ENCODE measurements at regions not wholly inside any gene's neighbourhood (a gene's known extent, or its start where the extent isn't known, plus 50 kb on each side); places are given as distances from the start of the nearest gene placed in this dataset.
"Not testable (repeated sequence)": the region's sequence is repeated elsewhere in the genome, so short reads cannot be mapped to it uniquely, and the experiment has no call there.

GRCh38 chr11:90422787-90423186 is 199.9 kb upstream of the CHORDC1 start:
- H3K4me1 ChIP-seq (ENCODE audit: control insufficient read depth in 1 of 2, insufficient read depth in 2 of 2, low read length in 2 of 2); H3K9me3 ChIP-seq (ENCODE audit: control insufficient read depth in 1 of 2, low read length in 2 of 2); H3K4me3 ChIP-seq (ENCODE audit: low read depth in 1 of 2, low read length in 2 of 2); H3K9ac ChIP-seq (ENCODE audit: low read depth in 1 of 2, low read length in 2 of 2); H3K27me3 ChIP-seq (ENCODE audit: control insufficient read depth in 1 of 2, insufficient read depth in 2 of 2, low read length in 2 of 2); H3K27ac ChIP-seq (ENCODE audit: low read depth, low read length); H3K36me3 ChIP-seq (ENCODE audit: control insufficient read depth in 1 of 2, insufficient read depth in 2 of 2, low read length in 2 of 2): not testable (repeated sequence)

- no peak overlapping the region for H3K9ac ChIP-seq (ENCODE audit: low read depth in 1 of 2, low read length in 2 of 2)
- no peaks in the 10 kb centered on the region for H3K36me3 ChIP-seq (ENCODE audit: control insufficient read depth in 1 of 2, insufficient read depth in 2 of 2, low read length in 2 of 2)
- no peak overlapping the region for H3K27ac ChIP-seq (ENCODE audit: low read depth, low read length)
- H3K4me1 ChIP-seq (ENCODE audit: control insufficient read depth in 1 of 2, insufficient read depth in 2 of 2, low read length in 2 of 2): no peaks in the 10 kb centered on the region
- H3K9me3 ChIP-seq (ENCODE audit: control insufficient read depth in 1 of 2, low read length in 2 of 2): no peaks in the 10 kb centered on the region
- H3K27me3 ChIP-seq (ENCODE audit: control insufficient read depth in 1 of 2, insufficient read depth in 2 of 2, low read length in 2 of 2): no peaks in the 10 kb centered on the region
- no peak overlapping the region for H3K4me3 ChIP-seq (ENCODE audit: low read depth in 1 of 2, low read length in 2 of 2)
Observed at GRCh38 chr11:90414221-90414620, 191.4 kb upstream of the CHORDC1 start.

- no peaks in the 10 kb centered on the region for H3K4me1 ChIP-seq (ENCODE audit: control insufficient read depth in 1 of 2, insufficient read depth in 2 of 2, low read length in 2 of 2)
- no peak overlapping the region for H3K9ac ChIP-seq (ENCODE audit: low read depth in 1 of 2, low read length in 2 of 2)
- no peak overlapping the region for H3K27ac ChIP-seq (ENCODE audit: low read depth, low read length)
- H3K9me3 ChIP-seq (ENCODE audit: control insufficient read depth in 1 of 2, low read length in 2 of 2): no peaks in the 10 kb centered on the region
- H3K36me3 ChIP-seq (ENCODE audit: control insufficient read depth in 1 of 2, insufficient read depth in 2 of 2, low read length in 2 of 2): no peaks in the 10 kb centered on the region
- no peaks in the 10 kb centered on the region for H3K27me3 ChIP-seq (ENCODE audit: control insufficient read depth in 1 of 2, insufficient read depth in 2 of 2, low read length in 2 of 2)
- H3K4me3 ChIP-seq (ENCODE audit: low read depth in 1 of 2, low read length in 2 of 2): no peak overlapping the region
Observed at GRCh38 chr11:90407350-90407749, 184.5 kb upstream of the CHORDC1 start.

GRCh38 chr11:90392692-90393091 is 169.8 kb upstream of the CHORDC1 start:
- Histone ChIP-seq H3K27ac (ENCODE audit: low read depth, low read length) (no peak overlapping the region), H3K4me3 (ENCODE audit: low read depth in 1 of 2, low read length in 2 of 2) (no peak overlapping the region), H3K36me3 (ENCODE audit: control insufficient read depth in 1 of 2, insufficient read depth in 2 of 2, low read length in 2 of 2) (no peaks in the 10 kb centered on the region), H3K9ac (ENCODE audit: low read depth in 1 of 2, low read length in 2 of 2) (no peak overlapping the region), H3K4me1 (ENCODE audit: control insufficient read depth in 1 of 2, insufficient read depth in 2 of 2, low read length in 2 of 2) (no peaks in the 10 kb centered on the region), H3K9me3 (ENCODE audit: control insufficient read depth in 1 of 2, low read length in 2 of 2) (no peaks in the 10 kb centered on the region), H3K27me3 (ENCODE audit: control insufficient read depth in 1 of 2, insufficient read depth in 2 of 2, low read length in 2 of 2) (no peaks in the 10 kb centered on the region)

GRCh38 chr11:90391756-90392155 is 168.9 kb upstream of the CHORDC1 start:
- H3K27me3 ChIP-seq (ENCODE audit: control insufficient read depth in 1 of 2, insufficient read depth in 2 of 2, low read length in 2 of 2): no peaks in the 10 kb centered on the region
- H3K36me3 ChIP-seq (ENCODE audit: control insufficient read depth in 1 of 2, insufficient read depth in 2 of 2, low read length in 2 of 2): no peaks in the 10 kb centered on the region
- no peaks in the 10 kb centered on the region for H3K9me3 ChIP-seq (ENCODE audit: control insufficient read depth in 1 of 2, low read length in 2 of 2)
- H3K27ac ChIP-seq (ENCODE audit: low read depth, low read length): no peak overlapping the region
- no peak overlapping the region for H3K9ac ChIP-seq (ENCODE audit: low read depth in 1 of 2, low read length in 2 of 2)
- no peaks in the 10 kb centered on the region for H3K4me1 ChIP-seq (ENCODE audit: control insufficient read depth in 1 of 2, insufficient read depth in 2 of 2, low read length in 2 of 2)
- no peak overlapping the region for H3K4me3 ChIP-seq (ENCODE audit: low read depth in 1 of 2, low read length in 2 of 2)

- Histone ChIP-seq H3K36me3 (ENCODE audit: control insufficient read depth in 1 of 2, insufficient read depth in 2 of 2, low read length in 2 of 2) (no peaks in the 10 kb centered on the region), H3K27ac (ENCODE audit: low read depth, low read length) (no peak overlapping the region), H3K9me3 (ENCODE audit: control insufficient read depth in 1 of 2, low read length in 2 of 2) (no peaks in the 10 kb centered on the region), H3K27me3 (ENCODE audit: control insufficient read depth in 1 of 2, insufficient read depth in 2 of 2, low read length in 2 of 2) (no peaks in the 10 kb centered on the region), H3K9ac (ENCODE audit: low read depth in 1 of 2, low read length in 2 of 2) (no peak overlapping the region), H3K4me1 (ENCODE audit: control insufficient read depth in 1 of 2, insufficient read depth in 2 of 2, low read length in 2 of 2) (no peaks in the 10 kb centered on the region), H3K4me3 (ENCODE audit: low read depth in 1 of 2, low read length in 2 of 2) (no peak overlapping the region)
Observed at GRCh38 chr11:90380206-90380605, 157.4 kb upstream of the CHORDC1 start.

GRCh38 chr11:90373971-90374370 is 151.1 kb upstream of the CHORDC1 start:
- no peak overlapping the region for H3K4me3 ChIP-seq (ENCODE audit: low read depth in 1 of 2, low read length in 2 of 2)
- no peaks in the 10 kb centered on the region for H3K36me3 ChIP-seq (ENCODE audit: control insufficient read depth in 1 of 2, insufficient read depth in 2 of 2, low read length in 2 of 2)
- H3K27me3 ChIP-seq (ENCODE audit: control insufficient read depth in 1 of 2, insufficient read depth in 2 of 2, low read length in 2 of 2): no peaks in the 10 kb centered on the region
- no peak overlapping the region for H3K9ac ChIP-seq (ENCODE audit: low read depth in 1 of 2, low read length in 2 of 2)
- no peaks in the 10 kb centered on the region for H3K9me3 ChIP-seq (ENCODE audit: control insufficient read depth in 1 of 2, low read length in 2 of 2)
- H3K4me1 ChIP-seq (ENCODE audit: control insufficient read depth in 1 of 2, insufficient read depth in 2 of 2, low read length in 2 of 2): no peaks in the 10 kb centered on the region
- H3K27ac ChIP-seq (ENCODE audit: low read depth, low read length): no peak overlapping the region

GRCh38 chr11:90364527-90364926 is 141.7 kb upstream of the CHORDC1 start:
- Histone ChIP-seq H3K4me3 (ENCODE audit: low read depth in 1 of 2, low read length in 2 of 2) (no peak overlapping the region), H3K27ac (ENCODE audit: low read depth, low read length) (no peak overlapping the region), H3K27me3 (ENCODE audit: control insufficient read depth in 1 of 2, insufficient read depth in 2 of 2, low read length in 2 of 2) (no peaks in the 10 kb centered on the region), H3K9me3 (ENCODE audit: control insufficient read depth in 1 of 2, low read length in 2 of 2) (no peaks in the 10 kb centered on the region), H3K9ac (ENCODE audit: low read depth in 1 of 2, low read length in 2 of 2) (no peak overlapping the region), H3K36me3 (ENCODE audit: control insufficient read depth in 1 of 2, insufficient read depth in 2 of 2, low read length in 2 of 2) (no peaks in the 10 kb centered on the region), H3K4me1 (ENCODE audit: control insufficient read depth in 1 of 2, insufficient read depth in 2 of 2, low read length in 2 of 2) (no peaks in the 10 kb centered on the region)

GRCh38 chr11:90363739-90364138 is 140.9 kb upstream of the CHORDC1 start:
- Histone ChIP-seq H3K36me3 (ENCODE audit: control insufficient read depth in 1 of 2, insufficient read depth in 2 of 2, low read length in 2 of 2) (no peaks in the 10 kb centered on the region), H3K4me1 (ENCODE audit: control insufficient read depth in 1 of 2, insufficient read depth in 2 of 2, low read length in 2 of 2) (no peaks in the 10 kb centered on the region), H3K27me3 (ENCODE audit: control insufficient read depth in 1 of 2, insufficient read depth in 2 of 2, low read length in 2 of 2) (no peaks in the 10 kb centered on the region), H3K9me3 (ENCODE audit: control insufficient read depth in 1 of 2, low read length in 2 of 2) (no peaks in the 10 kb centered on the region), H3K9ac (ENCODE audit: low read depth in 1 of 2, low read length in 2 of 2) (no peak overlapping the region), H3K4me3 (ENCODE audit: low read depth in 1 of 2, low read length in 2 of 2) (no peak overlapping the region), H3K27ac (ENCODE audit: low read depth, low read length) (no peak overlapping the region)

- Histone ChIP-seq H3K9me3 (ENCODE audit: control insufficient read depth in 1 of 2, low read length in 2 of 2) (no peaks in the 10 kb centered on the region), H3K27ac (ENCODE audit: low read depth, low read length) (no peak overlapping the region), H3K27me3 (ENCODE audit: control insufficient read depth in 1 of 2, insufficient read depth in 2 of 2, low read length in 2 of 2) (no peaks in the 10 kb centered on the region), H3K4me1 (ENCODE audit: control insufficient read depth in 1 of 2, insufficient read depth in 2 of 2, low read length in 2 of 2) (no peaks in the 10 kb centered on the region), H3K4me3 (ENCODE audit: low read depth in 1 of 2, low read length in 2 of 2) (no peak overlapping the region), H3K9ac (ENCODE audit: low read depth in 1 of 2, low read length in 2 of 2) (no peak overlapping the region), H3K36me3 (ENCODE audit: control insufficient read depth in 1 of 2, insufficient read depth in 2 of 2, low read length in 2 of 2) (no peaks in the 10 kb centered on the region)
Observed at GRCh38 chr11:90355200-90355599, 132.4 kb upstream of the CHORDC1 start.

- H3K27ac ChIP-seq (ENCODE audit: low read depth, low read length): no peak overlapping the region
- H3K27me3 ChIP-seq (ENCODE audit: control insufficient read depth in 1 of 2, insufficient read depth in 2 of 2, low read length in 2 of 2): no peaks in the 10 kb centered on the region
- no peaks in the 10 kb centered on the region for H3K36me3 ChIP-seq (ENCODE audit: control insufficient read depth in 1 of 2, insufficient read depth in 2 of 2, low read length in 2 of 2)
- H3K4me1 ChIP-seq (ENCODE audit: control insufficient read depth in 1 of 2, insufficient read depth in 2 of 2, low read length in 2 of 2): no peaks in the 10 kb centered on the region
- no peak overlapping the region for H3K9ac ChIP-seq (ENCODE audit: low read depth in 1 of 2, low read length in 2 of 2)
- no peak overlapping the region for H3K4me3 ChIP-seq (ENCODE audit: low read depth in 1 of 2, low read length in 2 of 2)
- no peaks in the 10 kb centered on the region for H3K9me3 ChIP-seq (ENCODE audit: control insufficient read depth in 1 of 2, low read length in 2 of 2)
Observed at GRCh38 chr11:90349731-90350130, 126.9 kb upstream of the CHORDC1 start.

Data from duodenal mucosa (tissue), 2 donors.